ENCODE measurements at regions not wholly inside any gene's neighbourhood (a gene's known extent, or its start where the extent isn't known, plus 50 kb on each side); places are given as distances from the start of the nearest gene placed in this dataset.

DNA sequence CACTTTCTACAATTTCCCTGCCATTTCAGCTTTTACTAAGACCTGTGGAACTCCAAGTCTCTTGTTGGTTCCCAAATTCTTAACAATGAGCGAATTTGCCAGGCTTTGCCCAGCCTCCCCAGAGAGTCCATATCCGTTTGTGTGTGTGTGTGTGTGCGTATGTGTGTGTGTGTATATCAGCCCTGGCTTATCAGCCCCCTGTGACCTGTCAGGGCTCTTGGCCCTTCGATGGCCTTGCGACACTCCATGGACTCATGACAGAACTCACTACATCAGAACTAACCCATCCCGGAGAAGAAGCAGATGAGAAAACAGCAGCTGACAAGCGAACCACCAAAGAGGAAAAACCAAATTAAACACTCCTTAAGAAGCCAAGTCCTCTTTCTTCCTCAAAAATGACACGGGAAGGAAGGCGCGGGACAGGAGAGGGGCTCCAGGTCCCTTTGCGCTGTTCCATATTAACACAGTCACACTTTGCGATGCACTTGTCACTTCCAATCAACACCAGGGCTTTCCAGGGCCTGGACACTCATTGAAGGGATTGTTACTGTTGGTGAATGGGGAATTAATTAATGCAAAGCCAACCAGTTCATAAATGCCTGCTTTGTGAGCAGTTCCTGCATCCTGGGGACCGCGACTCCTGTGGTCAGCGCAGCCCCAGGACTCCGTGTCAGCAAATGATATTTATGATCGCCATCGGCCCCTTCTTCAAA lies 524.0 kb downstream of the CD83 start:
- no peak for DNase-seq
- intact Hi-C loops (cut with DNase I) = no loop called here

DNA sequence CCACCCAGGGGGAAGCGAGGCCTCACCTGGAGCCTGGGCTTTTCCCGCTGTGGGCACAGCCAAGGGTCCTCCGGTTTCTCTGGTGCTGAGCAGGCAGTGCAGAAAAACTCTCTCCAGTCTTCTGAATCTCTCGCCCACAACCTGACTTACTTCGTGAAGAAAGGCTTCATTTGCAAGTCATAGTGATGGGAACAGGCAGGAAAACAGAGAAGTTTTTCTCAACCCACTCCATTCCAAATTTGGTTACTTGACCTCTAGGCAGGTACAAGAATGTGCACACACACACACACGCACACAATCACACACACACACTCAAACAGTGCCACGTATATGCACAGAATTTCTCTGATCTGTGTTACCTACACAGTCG lies 524.5 kb downstream of the CD83 start:
- peak in 11 of 42 donors; percentile 19 to 64 (median 30) for DNase-seq
- intact Hi-C loops (cut with DNase I) = no loop called here

DNA sequence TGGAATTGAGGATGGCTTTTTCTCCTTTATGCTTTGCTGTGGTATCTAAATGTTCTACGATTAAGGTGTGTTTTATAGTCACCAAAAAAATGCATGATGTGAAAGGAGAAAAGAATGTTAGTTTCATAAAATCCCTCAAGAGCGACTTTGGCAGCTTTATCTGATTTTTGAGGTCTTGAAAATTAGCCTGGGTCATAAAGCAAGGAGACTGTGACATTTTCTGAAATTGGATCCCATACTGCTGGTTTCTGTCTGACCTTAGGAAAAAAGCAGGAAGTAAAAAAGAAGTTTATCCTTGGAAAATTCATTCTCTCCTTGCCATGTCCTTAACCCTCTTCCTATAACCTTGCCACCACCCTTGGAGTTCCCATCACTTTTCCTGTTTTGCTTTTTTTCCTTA lies 525.3 kb downstream of the CD83 start:
- intact Hi-C loops (cut with DNase I) = no loop called here
- no peak for DNase-seq

DNA sequence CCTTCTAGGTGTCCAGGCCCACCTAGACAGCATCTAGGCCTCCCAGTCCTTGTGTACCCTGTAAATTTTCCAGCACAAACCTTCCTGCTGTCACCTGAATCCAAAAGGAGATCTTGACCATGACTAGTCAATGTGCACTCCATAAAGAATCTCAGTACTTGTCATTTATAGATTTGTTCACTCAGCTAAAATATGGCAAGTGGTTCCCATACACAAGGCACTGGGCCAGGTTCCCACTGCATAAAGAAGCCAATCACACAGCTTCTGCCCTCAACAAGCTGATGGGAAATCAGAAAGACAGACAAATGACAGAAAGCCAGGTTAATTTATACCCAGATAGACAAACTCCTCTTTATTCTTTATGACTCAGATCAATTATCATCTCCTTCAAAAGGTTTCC lies 526.8 kb downstream of the CD83 start:
- DNase-seq = no peak
- intact Hi-C loops (cut with DNase I) = no loop called here

DNA sequence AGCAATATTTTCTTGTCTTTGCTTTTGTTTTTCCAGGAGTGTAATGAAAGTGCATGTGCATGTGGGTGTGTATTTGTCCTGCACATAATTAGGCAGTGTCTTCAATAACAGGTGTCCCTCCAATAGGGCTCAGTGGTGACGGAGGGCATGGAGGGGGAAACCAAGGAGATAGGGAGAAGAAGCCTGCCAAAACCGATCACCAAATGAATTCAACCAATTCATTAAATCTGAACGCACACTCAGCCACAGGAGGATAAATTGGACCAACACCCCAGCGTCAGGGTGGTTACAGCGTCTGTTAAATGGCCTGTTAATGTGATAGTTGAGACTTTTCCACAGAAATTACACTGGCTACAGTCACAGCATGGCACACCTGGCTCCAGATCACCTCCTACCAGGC lies 527.6 kb downstream of the CD83 start:
- no peak for DNase-seq
- intact Hi-C loops (cut with DNase I) = no loop called here

DNA sequence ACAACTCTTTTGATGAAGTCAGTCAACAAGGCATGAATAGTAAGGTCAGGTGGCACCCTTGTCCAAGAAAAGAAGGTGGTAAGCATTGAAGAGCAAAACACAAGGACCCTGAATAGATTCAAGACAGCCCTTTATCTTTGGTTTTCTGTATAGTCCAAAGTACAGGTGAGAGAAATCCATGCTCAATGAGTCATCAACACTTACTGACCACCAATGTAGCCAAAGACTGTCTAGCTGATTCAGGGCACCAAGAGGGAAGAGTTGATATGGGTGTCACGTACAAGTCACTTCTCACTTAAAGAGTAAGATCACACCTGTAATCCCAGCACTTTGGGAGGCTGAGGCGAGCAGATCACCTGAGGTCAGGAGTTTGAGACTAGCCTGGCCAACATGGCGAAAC lies 528.3 kb downstream of the CD83 start:
- no peak for DNase-seq
- intact Hi-C loops (cut with DNase I) = no loop called here

DNA sequence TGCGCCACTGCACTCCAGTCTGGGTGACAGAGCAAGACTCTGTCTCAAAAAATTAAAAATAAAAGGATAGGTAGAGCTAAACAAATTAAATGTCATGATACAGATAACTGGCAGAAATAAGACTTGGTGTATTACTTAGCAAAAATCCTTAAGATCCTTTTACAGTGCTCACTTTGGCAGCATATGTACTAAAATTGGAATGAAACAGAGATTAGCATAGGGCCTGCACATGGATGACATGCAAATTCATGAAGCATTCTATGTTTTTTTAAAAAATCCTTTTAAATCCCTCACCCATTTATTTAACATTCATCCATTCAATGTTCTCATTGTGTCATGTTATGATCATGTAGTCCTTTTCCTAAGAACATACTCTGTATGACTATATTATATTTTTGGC lies 528.8 kb downstream of the CD83 start:
- DNase-seq = no peak
- intact Hi-C loops (cut with DNase I) = no loop called here

DNA sequence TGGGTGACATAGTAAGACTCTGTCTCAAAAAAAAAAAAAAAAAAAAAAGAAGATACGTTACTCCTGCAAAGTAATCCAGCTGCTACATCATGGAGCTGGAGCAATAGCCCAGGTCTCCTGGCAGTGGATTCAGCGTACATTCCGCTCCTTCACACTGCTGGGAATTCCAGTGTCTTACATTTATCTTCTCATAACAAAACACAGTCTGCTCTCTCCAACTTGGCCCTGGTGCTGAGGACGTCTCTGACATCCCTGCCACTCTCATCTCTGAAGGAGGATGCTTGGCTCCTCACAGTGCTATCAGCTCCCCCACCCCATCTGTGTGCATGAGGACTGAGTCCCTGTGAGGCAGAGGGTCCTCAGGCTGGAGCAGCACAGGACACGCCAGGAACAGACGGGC lies 529.8 kb downstream of the CD83 start:
- intact Hi-C loops (cut with DNase I) = no loop called here
- DNase-seq = no peak

DNA sequence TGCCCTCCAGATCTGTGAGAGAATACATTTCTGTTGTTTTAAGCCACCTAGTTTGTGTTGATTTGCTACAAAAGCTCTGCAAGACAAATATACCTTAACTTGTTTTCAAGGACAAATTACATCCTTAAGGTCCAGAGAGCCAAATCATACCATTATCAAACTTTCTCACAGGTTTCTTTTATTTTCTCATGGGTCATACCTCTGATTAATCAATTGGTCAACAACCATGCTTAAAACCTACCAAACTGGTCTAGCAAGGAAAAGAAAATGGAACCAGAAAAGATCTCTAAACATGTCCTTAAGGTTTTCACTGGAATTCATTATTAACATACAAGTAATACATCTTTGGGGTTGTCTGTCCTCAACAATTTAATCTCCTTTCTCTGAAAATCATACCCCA lies 535.0 kb downstream of the CD83 start:
- DNase-seq = no peak
- intact Hi-C loops (cut with DNase I) = no loop called here

DNA sequence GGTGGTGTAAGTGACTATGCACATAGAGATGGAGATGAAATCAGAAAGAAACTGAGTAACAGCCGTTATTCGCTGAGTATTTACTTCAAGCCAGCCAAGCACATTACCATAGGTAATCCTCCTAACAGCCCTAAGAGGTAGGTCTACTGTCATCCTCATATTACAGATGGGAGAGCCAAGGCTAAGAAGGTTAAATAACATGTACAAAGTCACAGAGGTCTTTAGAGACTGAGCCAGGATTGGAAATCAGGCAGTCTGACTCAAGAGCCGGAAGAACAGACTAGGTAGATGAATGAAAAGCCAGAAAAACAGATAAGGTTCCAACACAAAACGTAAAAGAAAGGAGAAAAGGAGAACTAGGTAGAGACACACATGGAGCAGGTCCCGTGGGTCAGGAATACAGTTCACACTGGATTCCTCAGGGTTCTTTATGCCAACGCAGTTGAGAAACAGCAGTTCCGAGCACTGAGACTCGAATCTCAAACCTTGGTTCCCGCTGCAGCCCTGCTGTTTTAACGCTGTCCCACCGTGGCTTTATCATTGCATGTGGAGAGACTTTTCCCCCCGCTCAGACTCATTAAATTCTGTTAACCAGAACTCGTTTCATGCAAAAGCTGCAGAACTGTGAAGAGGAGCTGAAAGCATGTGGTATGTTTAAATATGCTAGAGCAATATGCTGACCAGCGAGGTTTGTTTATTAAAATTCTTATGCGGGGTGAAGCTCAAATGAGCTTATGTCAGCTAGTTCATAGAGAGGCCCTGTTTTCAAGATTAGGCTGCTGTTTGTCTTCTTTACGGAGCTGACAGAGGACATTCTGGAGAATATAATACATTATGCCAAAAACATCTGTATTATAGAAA lies 537.9 kb downstream of the CD83 start:
- intact Hi-C loops (cut with DNase I) = no loop called here

DNA sequence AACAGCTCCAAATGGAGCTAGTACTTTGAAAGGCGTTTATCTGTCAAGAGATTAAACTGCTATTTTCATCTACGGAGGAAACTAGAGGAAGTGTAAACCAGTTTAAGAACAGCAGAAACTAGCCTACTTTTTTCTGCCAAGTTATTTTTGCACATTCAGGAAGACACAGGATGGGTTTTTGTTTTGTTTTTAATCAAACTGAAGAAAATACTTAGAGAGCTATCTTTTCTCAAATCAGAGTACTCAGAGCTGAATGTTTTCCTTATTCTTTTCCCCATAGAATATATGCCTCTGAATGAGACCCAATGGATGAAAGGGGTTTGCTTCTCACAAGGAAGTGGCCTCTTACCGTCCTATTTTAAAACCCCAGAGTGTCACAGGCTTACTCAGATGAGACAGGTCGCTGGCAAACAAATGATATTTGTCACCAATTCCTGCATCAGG lies 538.5 kb downstream of the CD83 start:
- intact Hi-C loops (cut with DNase I) = no loop called here
- DNase-seq = no peak

More for the DNA sequence above, 537.9 kb downstream of the CD83 start:
- no peak for DNase-seq

DNA sequence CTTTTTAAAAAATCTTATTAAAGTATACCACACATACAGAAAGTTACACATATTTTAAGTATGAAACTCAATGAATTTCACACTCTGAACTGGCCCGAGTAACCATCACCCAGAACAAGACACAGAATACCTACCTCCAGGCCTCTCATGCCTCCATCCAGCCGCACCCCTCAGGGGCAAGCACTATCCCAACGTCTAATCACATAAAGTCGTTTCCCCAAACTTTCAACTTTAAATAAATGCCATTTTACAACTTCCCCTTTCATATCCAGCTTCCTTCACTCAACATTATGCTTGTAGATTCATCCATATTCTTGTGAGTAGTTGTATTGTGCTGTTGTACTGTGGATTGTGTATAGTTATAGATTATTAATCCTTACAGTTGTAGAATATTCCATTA lies 539.1 kb downstream of the CD83 start:
- no peak for DNase-seq
- intact Hi-C loops (cut with DNase I) = no loop called here

DNA sequence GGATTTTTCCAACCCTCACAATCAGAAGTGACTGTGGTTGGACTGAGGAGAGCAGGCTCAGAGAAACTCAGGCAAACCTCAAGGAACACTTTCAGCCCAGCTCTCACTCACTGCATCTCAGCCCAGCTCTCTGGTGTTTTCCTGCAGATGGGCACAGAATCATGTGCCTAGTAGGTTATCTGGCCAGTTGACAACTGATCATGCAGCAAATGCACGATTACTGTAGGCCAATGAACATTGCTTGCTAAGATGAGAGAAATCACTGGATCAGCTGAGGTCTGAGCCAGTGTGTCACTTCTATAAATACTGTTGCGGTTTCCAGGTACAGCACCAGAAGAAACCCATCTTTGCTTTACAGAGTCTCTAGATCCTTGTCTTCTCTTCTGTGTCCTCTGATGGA lies 540.5 kb downstream of the CD83 start:
- no peak for DNase-seq
- intact Hi-C loops (cut with DNase I) = no loop called here

DNA sequence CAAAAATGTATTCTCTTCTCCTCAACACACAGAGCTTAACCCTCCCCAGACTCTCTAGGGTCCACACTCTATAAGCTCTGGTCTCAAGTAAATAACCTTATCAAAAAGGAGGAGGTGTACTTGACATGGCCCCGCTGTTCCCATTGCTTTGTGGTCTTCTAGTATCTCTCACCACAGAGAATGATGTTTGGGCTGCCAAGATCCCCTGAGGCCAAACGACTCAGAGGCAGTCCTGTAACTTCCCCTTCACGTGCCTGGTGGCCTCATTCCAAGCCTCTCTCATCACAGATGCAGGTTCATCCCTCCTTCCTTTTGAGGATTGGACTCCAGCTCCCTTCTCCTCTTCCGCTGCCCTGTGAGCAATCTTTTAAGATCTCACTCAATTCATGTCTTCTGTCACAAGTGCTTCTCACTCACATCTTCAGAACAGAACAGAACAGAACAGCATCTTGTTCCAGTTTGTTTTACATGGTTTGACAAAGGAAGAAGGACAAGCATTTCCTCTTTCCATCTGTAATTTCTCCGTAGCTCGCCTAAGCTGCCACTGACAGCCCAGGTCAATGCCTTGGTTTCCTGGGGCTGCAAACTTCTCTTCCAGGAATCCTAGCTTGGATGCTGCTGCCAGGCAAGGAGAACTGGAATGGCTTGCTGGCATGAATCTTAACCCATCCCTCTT lies 541.5 kb downstream of the CD83 start:
- intact Hi-C loops (cut with DNase I) = no loop called here
- DNase-seq = peak in 2 of 42 donors; percentile 13 to 16

DNA sequence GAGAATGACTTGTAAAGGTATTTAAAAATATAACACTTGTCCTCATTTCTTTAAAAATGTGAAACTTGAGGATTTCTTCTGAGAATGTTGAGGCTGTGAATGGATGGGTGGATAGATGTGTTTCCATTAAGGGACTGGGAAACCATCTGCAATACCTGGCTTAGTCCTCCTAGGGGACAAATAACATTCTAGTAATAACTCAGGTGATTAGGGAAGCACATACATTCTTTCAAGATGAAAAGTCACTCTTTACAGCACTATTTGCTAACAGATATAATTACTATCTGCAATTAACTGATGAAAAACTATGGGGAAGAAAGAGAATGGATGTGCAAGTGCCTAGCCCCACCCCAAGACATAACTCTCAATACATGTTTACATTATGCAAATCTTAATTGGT lies 542.3 kb downstream of the CD83 start:
- intact Hi-C loops (cut with DNase I) = no loop called here
- no peak for DNase-seq

DNA sequence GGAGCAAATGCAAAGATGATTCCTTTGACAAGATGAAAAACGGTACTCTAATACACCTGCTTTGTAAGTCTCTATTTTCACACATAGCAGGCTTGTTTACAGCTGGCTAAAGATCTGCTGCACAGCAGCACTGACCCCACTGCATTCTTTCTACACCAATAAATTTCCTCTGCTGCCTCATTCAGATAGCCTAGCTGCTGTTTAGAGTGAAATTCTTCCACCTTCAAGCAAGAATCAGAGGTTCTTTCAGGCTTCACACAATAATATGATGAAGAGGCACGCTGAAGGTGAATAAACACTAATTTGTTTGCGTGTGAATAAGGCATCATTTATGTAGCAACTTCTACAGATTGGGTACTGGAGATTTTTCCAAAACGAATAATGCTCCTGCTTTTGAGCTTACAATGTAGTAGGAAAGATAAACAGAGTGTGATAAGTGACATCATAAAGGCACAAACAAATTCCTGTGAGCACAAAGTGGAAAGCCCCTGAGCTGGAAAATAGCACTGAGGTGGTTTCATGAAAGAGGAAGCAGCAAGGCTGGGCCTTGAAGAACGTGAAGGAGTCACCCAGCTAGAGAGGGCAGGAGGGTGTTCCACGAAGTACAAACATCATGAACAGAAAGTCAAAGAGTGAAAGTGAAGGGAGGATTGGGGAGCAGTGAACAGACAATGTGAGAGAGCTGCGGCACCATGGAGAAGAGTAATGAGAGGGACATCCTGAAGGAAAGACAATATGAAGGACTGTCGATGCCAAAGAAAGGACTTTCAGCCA lies 543.4 kb downstream of the CD83 start:
- DNase-seq = no peak
- intact Hi-C loops (cut with DNase I) = no loop called here

DNA sequence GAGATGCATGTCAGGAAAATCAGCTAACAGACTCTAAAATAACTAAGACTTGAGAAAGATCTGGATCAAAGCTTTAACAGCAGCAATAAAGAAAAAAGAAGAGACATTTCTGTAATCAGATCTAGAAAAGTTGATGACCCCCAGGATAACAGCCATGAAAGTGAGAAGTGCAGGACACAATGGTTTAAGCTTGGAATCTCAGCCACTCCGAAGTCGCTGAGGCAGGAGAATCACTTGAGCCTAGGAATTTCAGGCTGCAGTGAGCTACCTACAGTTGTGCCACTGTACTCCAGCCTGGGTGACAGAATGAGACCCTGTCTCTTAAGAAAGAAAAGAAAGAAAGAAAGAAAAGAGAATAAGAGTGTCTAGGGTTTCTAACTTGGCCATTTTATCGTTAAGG lies 544.1 kb downstream of the CD83 start:
- intact Hi-C loops (cut with DNase I) = no loop called here
- no peak for DNase-seq

DNA sequence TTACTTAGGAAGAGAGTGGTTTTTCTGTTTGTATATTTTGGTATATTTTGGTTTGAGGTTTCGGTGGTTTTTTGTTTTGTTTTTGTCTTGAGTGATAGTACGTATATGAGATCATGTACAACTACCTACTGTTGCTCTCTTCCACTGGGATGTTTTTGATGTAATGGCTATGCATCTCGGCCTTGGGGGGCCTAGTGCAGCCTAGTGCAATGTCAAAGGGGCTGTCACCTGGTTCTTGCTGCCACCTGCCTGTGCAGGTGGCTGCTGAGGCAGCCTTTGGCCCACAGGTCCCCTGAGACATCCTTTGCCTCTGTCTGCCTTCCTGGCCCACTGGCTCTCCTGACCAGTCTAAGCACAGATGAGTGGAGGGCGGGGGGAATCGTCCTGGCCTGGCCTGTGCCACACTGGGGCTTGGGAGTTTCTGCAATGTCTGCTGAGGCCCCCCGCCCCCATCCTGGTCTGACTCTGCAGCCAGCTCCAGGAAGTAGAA lies 546.6 kb downstream of the CD83 start:
- no peak for DNase-seq
- intact Hi-C loops (cut with DNase I) = no loop called here

DNA sequence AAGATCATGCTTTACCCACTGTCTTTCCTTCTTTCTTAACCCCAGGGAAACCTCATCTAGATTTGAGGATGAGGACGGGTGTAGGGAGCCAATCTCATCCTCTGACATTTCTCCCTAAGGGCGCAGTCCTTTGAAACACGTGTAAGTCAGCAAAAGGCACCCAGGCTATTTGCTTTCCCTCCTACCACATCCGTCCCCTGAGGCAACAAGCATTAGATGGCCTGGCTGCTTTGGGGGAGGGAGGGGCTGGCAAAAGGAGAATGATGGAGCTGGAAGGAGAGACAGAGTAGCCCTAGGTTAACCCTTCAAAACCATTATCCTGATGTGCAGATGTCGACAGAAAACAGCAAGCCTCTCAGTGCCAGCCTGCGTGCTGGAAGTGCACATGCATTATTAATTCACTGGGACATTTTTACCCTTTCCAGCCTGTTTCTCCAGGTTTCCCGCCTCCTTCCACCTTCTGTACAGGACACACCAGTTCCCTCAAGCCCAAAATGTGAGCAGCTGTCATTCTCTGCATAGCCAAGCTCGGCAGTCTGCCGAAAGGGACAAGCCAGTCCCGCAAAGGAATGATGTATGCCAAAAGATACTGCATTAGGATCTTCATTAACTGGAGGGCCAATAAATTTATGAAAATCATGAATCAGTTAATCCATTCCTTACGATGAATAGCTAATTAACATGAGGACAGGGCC lies 547.2 kb downstream of the CD83 start:
- intact Hi-C loops (cut with DNase I) = no loop called here

More for the DNA sequence above, 547.2 kb downstream of the CD83 start:
- DNase-seq = no peak

Data from head of caudate nucleus (tissue), 42 donors.